EL (cell line): ENCODE measurements at regions not wholly inside any gene's neighbourhood (a gene's known extent, or its start where the extent isn't known, plus 50 kb on each side); places are given as distances from the start of the nearest gene placed in this dataset.

Experiments used
- DNase-seq: peaks from one replicate; pipeline ENCODE4 v3.0.0-alpha.2; 2016

GRCh38 chr2:104734937-104735586 lies 118.9 kb upstream of the POU3F3 start:
- DNase-seq, result no peak

- DNase-seq, result no peak
Observed at GRCh38 chr2:104736026-104736425, 117.9 kb upstream of the POU3F3 start.

- DNase-seq, result no peak
Observed at GRCh38 chr2:104741860-104742259, 112.1 kb upstream of the POU3F3 start.

- no peak for DNase-seq
Observed at GRCh38 chr2:104744537-104744936, 109.4 kb upstream of the POU3F3 start.

GRCh38 chr2:104745846-104746245 lies 108.1 kb upstream of the POU3F3 start:
- DNase-seq, result no peak

GRCh38 chr2:104746299-104746698 lies 107.6 kb upstream of the POU3F3 start:
- DNase-seq, result no peak

- no peak for DNase-seq
Observed at GRCh38 chr2:104746858-104747257, 107.1 kb upstream of the POU3F3 start.

- no peak for DNase-seq
Observed at GRCh38 chr2:104749856-104750460, 104.0 kb upstream of the POU3F3 start.

- no peak for DNase-seq
Observed at GRCh38 chr2:104752504-104752903, 101.4 kb upstream of the POU3F3 start.

- DNase-seq, result no peak
Observed at GRCh38 chr2:104755026-104755878, 98.7 kb upstream of the POU3F3 start.

GRCh38 chr2:104756118-104756517 lies 97.8 kb upstream of the POU3F3 start:
- no peak for DNase-seq

- DNase-seq, result no peak
Observed at GRCh38 chr2:104757056-104757455, 96.9 kb upstream of the POU3F3 start.

GRCh38 chr2:104758199-104758620 lies 95.7 kb upstream of the POU3F3 start:
- no peak for DNase-seq

- no peak for DNase-seq
Observed at GRCh38 chr2:104762031-104762430, 91.9 kb upstream of the POU3F3 start.

GRCh38 chr2:104766683-104767082 lies 87.2 kb upstream of the POU3F3 start:
- DNase-seq, result no peak

- DNase-seq, result no peak
Observed at GRCh38 chr2:104768694-104769093, 85.2 kb upstream of the POU3F3 start.

- DNase-seq, result no peak
Observed at GRCh38 chr2:104769096-104769495, 84.8 kb upstream of the POU3F3 start.

- no peak for DNase-seq
Observed at GRCh38 chr2:104772996-104773395, 80.9 kb upstream of the POU3F3 start.

GRCh38 chr2:104774631-104775030 lies 79.3 kb upstream of the POU3F3 start:
- DNase-seq, result no peak

- no peak for DNase-seq
Observed at GRCh38 chr2:104777721-104778120, 76.2 kb upstream of the POU3F3 start.

- DNase-seq, result no peak
Observed at GRCh38 chr2:104781151-104781550, 72.8 kb upstream of the POU3F3 start.

- DNase-seq, result no peak
Observed at GRCh38 chr2:104784264-104784663, 69.7 kb upstream of the POU3F3 start.

GRCh38 chr2:104786204-104786603 lies 67.7 kb upstream of the POU3F3 start:
- DNase-seq, result no peak

GRCh38 chr2:104786821-104787220 lies 67.1 kb upstream of the POU3F3 start:
- DNase-seq, result no peak
